ENCODE measurements at regions not wholly inside any gene's neighbourhood (a gene's known extent, or its start where the extent isn't known, plus 50 kb on each side); places are given as distances from the start of the nearest gene placed in this dataset.

GRCh38 chr1:23611601-23612327 lies 52.5 kb upstream of the ID3 start:
- TF ChIP-seq POLR2A (IDR thresholded peaks at IDR 0.05) (no peak), POLR2AphosphoS5 (IDR thresholded peaks at IDR 0.05) (no peak)
- TF ChIP-seq, protein P1, sequence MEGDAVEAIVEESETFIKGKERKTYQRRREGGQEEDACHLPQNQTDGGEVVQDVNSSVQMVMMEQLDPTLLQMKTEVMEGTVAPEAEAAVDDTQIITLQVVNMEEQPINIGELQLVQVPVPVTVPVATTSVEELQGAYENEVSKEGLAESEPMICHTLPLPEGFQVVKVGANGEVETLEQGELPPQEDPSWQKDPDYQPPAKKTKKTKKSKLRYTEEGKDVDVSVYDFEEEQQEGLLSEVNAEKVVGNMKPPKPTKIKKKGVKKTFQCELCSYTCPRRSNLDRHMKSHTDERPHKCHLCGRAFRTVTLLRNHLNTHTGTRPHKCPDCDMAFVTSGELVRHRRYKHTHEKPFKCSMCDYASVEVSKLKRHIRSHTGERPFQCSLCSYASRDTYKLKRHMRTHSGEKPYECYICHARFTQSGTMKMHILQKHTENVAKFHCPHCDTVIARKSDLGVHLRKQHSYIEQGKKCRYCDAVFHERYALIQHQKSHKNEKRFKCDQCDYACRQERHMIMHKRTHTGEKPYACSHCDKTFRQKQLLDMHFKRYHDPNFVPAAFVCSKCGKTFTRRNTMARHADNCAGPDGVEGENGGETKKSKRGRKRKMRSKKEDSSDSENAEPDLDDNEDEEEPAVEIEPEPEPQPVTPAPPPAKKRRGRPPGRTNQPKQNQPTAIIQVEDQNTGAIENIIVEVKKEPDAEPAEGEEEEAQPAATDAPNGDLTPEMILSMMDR (IDR thresholded peaks at IDR 0.05), result no peak

Data from breast epithelium (tissue), 3 donors.